Skin epidermis (tissue), 12 donors: ENCODE measurements at regions not wholly inside any gene's neighbourhood (a gene's known extent, or its start where the extent isn't known, plus 50 kb on each side); places are given as distances from the start of the nearest gene placed in this dataset.

Experiments used
- H3K27ac ChIP-seq, 21 experiments: fragments of 200-600 bp; sonication (generic) in 11 of 21; one replicate each; pipeline ENCODE4 v1.5.0; 2020; ENCODE audit warnings: mild to moderate bottlenecking in 3 of 21, inconsistent platforms in 2 of 21, moderate library complexity in 2 of 21
- H3K4me3 ChIP-seq, 7 experiments: fragments of 200-600 bp; sonication (generic) in 2 of 7; one replicate each; pipeline ENCODE4 v1.5.0; 2020; ENCODE audit warnings: inconsistent platforms in 2 of 7, mild to moderate bottlenecking in 2 of 7, moderate library complexity in 1 of 7

DNA sequence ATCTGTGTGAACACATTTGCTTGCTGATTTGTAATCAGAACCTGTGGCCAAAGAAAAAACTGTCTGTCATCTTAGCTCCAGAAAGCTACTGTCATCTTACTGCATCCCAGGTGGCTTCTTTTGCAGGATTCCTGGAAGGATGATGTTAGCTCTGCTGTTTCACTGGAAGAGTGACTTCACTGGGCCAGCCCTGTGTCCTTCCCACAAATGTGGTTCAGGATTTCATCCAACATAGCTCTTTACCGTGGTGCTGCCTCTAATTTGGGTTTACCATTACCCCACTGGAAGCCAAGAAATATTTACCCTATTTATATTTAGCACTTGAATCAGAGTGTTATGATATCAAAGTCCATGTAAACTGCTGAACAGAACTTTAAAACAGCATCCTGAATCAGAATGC, 501.0 kb downstream of the GADD45G start:
- no peak overlapping the region for H3K4me3 ChIP-seq
- H3K27ac ChIP-seq = no peak overlapping the region

- H3K27ac ChIP-seq = peak overlapping the region in 1 of 21 experiments; percentile 31
These were observed 502.4 kb downstream of the GADD45G start for GRCh38 chr9:90107040-90107725.

DNA sequence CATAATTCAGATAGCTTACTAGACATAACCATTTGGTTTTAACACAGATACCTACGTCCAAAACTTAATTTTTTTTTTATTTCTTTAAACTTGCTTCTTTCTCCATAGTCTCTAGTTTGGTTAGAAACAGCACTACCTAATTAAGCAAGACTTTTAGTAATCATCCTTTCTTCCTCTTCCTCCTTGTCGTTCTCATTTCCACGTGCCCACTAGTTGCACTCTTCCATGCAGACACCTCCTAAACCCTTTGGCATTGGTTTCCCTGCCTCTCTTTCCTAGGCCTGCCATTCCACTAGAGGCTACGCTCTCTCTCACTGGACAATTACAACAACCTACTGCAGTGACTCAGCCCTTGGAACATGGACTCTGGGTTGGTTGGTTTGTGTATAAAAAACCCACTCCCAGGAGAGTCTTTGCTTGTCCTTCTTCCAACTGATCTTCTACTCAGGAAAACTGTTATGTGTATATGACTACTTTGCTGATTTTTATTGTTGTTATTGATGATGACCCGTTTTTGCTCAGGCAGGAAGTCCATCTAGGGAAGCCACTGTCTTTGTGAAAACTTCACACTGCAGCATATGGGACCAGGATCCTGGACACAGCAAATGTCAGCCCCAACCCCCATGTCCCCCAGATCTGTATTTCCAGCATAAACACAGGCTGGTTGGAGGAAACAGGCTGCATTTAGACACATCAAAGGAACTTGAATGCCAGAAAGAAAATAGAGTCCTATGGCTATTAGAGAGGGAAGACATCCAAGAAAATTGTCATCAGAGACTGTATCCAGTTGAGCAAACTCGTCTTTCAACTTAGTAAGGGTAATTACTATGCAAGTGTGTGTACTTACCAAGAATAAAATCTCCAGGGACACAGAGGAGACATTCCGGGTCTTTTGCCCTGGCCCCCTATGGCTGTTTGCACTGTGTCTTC, 503.2 kb downstream of the GADD45G start:
- Histone ChIP-seq H3K27ac (peak overlapping the region in 1 of 21 experiments; percentile 31), H3K4me3 (no peak overlapping the region)

More at GRCh38 chr9:90107040-90107725, 502.4 kb downstream of the GADD45G start:
- H3K4me3 ChIP-seq = no peak overlapping the region

- H3K4me3 ChIP-seq = no peak overlapping the region
- no peak overlapping the region for H3K27ac ChIP-seq
These were observed 508.0 kb downstream of the GADD45G start for GRCh38 chr9:90112788-90113187.

DNA sequence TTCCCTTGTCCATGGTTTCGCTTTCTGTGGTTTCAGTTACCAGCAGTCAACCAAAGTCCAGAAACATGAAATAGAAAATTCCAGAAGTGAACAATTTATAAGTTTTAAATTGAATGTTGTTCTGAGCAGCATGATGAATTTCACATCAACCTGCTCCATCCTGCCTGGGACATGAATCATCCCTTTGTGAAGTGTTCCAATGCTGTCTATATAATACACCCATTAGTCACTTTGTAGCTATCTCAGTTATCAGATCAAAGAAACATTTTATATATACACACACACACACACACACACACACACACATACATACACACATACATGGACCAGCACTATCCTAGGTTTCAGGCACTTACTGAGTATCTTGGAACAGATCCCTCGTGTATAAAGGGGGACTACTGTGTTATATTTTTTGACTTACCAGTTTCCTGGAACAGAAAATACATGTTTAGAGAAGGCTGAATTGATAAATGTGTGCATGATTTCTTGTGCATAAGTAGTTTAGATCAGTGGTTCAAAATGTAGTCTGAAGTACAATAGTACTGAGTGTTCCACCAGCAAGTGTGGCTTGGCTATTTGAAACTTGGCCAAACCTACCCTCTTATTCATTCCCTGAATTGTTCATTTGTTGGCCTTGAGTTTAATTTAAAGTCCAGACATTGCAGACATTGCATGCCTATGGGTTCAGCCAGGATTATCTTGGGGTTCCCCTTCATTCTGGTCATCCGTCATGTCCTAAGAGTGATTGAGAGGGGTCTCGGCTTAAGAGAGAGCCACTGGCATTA, 510.0 kb downstream of the GADD45G start:
- Histone ChIP-seq H3K4me3 (no peak overlapping the region), H3K27ac (no peak overlapping the region)

- no peak overlapping the region for H3K27ac ChIP-seq
- no peak overlapping the region for H3K4me3 ChIP-seq
These were observed 517.0 kb downstream of the GADD45G start for GRCh38 chr9:90121762-90122161.

- Histone ChIP-seq H3K4me3 (no peak overlapping the region), H3K27ac (no peak overlapping the region)
These were observed 517.7 kb downstream of the DIRAS2 start for GRCh38 chr9:90124961-90125360.

- Histone ChIP-seq H3K4me3 (no peak overlapping the region), H3K27ac (no peak overlapping the region)
These were observed 514.7 kb downstream of the DIRAS2 start for GRCh38 chr9:90127923-90128322.

DNA sequence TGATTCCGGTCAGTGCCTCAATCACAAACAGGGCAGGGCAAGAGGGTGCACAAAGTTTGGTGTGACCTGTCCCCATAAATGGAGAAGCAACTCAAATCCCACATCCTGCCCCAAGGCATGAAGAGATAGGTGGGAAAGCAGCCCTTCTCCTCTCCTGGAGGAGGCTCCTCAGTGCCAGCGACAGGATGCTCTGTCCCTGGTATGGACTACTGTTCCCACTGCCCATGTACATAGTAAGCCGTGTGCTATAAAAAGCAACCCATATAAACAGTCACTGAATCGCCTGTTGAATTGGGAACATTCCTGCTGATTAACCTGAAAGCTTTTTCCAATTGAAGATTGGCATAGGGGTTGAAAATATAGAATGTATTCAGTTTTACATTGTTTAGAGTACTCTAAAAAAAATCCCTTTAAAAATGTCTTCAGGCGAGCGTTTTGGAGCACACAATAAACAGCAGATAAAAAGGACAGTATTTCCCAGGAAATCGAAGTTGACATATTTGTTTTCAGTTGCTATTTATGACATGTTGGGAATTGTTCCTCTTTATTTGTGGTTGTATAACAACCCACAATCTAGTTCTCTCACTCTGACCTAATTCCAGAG, 513.9 kb downstream of the DIRAS2 start:
- H3K27ac ChIP-seq = no peak overlapping the region

GRCh38 chr9:90129446-90129845, 513.2 kb downstream of the DIRAS2 start:
- Histone ChIP-seq H3K27ac (no peak overlapping the region), H3K4me3 (no peak overlapping the region)

More for the DNA sequence above, 513.9 kb downstream of the DIRAS2 start:
- no peak overlapping the region for H3K4me3 ChIP-seq

- no peak overlapping the region for H3K4me3 ChIP-seq
- H3K27ac ChIP-seq = no peak overlapping the region
These were observed 511.1 kb downstream of the DIRAS2 start for GRCh38 chr9:90131568-90131967.

GRCh38 chr9:90132866-90133265, 509.8 kb downstream of the DIRAS2 start:
- no peak overlapping the region for H3K4me3 ChIP-seq

DNA sequence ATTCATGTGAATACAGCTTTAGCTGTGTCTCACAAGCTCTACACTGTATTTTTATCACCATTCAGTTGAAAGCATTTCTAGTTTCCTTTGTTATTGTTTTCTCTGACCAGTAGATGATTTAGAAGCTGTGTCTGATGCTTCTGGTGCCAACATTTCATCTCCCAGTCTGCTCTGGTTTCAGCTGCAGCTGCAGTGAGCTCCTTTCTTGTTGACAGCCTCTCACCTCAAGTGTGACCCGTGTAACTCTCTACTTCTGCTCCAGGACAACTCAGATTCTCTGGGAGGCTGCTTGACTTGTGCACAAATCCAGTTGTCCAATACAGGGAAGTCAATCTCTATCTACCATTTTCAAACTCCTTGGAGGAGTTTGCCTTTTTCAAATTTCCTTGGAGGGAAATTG, 504.8 kb downstream of the DIRAS2 start:
- no peak overlapping the region for H3K27ac ChIP-seq
- H3K4me3 ChIP-seq = no peak overlapping the region

More at GRCh38 chr9:90132866-90133265, 509.8 kb downstream of the DIRAS2 start:
- H3K27ac ChIP-seq = no peak overlapping the region

DNA sequence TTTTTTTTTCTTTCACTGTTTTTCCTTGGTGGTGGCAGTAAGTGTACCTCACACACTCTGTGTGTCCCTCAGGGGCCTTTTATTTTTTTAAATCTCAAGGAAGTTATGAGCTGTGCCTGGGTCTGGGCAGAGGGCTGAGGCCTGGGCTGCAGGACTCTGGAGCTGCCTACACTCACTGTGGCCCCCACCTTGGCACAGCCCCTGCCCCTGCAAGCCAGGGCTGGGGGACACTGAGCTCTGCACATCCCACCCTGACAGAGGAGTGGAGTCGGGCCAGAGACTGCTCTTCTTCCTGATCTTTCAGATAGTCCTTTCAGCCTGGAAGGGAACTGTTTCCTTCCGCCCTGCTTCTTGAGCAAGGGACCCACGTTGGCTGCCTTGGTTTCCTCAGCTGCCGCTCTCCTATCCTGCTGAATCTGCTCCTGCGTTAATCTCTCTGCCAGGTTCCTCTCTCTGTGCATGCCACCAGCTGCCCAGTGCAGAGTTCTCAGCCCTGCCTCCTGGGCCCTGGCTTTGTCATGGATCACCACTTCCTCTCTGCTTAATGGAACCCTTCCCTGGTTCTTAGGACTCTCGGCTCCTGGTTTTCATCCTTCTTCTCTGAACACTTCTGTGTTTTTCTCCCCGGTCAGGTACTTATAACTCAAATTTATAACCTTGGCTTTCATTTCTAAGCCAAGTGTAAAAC, 502.3 kb downstream of the DIRAS2 start:
- no peak overlapping the region for H3K27ac ChIP-seq
- no peak overlapping the region for H3K4me3 ChIP-seq

DNA sequence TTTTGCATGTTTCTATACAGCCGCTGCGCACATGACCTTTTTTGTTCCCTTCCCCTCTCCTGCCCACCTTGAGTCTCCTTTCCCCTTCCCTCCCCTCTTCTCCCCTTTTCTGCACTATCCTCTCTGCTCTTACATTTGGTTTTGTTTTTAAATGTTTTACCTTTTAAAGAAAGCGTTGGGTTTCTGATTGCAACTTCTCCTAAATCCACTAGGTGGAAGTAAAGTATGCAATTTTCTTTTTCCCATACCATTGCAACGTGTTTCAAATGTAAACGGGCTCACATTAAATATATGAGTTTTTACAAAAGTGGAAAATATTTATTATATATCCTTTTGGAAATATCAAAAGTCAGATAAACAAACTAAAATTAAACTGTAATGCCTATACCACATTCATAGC, 500.9 kb downstream of the DIRAS2 start:
- no peak overlapping the region for H3K4me3 ChIP-seq

GRCh38 chr9:90142580-90142979, 500.0 kb downstream of the DIRAS2 start:
- Histone ChIP-seq H3K27ac (no peak overlapping the region), H3K4me3 (no peak overlapping the region)

More for the DNA sequence above, 500.9 kb downstream of the DIRAS2 start:
- no peak overlapping the region for H3K27ac ChIP-seq

- Histone ChIP-seq H3K27ac (no peak overlapping the region), H3K4me3 (no peak overlapping the region)
These were observed 495.2 kb downstream of the DIRAS2 start for GRCh38 chr9:90147426-90147825.

DNA sequence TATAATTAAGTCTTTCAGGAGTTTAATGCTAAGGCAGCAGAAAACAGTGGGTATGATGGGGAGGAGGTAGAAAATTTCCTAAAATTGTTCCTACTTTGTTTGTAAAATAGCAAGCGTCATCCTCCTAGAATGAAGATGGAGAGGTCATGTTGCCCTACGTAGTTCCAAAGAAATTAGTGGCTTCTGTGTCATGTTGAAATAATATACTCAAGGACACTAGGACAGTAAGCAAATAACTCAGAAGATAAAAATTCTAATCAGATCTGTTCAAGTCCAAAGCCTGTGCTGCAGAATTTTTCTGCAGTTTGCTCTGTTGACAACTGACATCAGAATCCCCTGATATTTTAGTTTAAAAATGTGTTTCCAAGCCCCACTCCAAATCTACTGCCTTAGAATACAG, 486.3 kb downstream of the DIRAS2 start:
- Histone ChIP-seq H3K27ac (no peak overlapping the region), H3K4me3 (no peak overlapping the region)

GRCh38 chr9:90162326-90162725, 480.3 kb downstream of the DIRAS2 start:
- Histone ChIP-seq H3K4me3 (no peak overlapping the region), H3K27ac (no peak overlapping the region)
